Nephron (organoid): ENCODE measurements at regions not wholly inside any gene's neighbourhood (a gene's known extent, or its start where the extent isn't known, plus 50 kb on each side); places are given as distances from the start of the nearest gene placed in this dataset.

Source experiments
- H3K27ac Mint-ChIP-seq, 3 experiments: 2 replicates each; pipeline ENCODE4 v1.8.0; 2020; ENCODE audit warnings: mixed read lengths in 3 of 3, mild to moderate bottlenecking in 2 of 3, moderate library complexity in 1 of 3
- H3K27me3 Mint-ChIP-seq: 2 replicates; pipeline ENCODE4 v1.8.0; 2021; ENCODE audit warnings: low read depth, mild to moderate bottlenecking, moderate library complexity, mixed read lengths
- H3K36me3 Mint-ChIP-seq: 2 replicates; pipeline ENCODE4 v1.8.0; 2020; ENCODE audit warnings: low read depth, mixed read lengths
- H3K4me1 Mint-ChIP-seq: 2 replicates; pipeline ENCODE4 v1.8.0; 2020; ENCODE audit warnings: mixed read lengths
- H3K4me3 Mint-ChIP-seq, 3 experiments: 2 replicates each; pipeline ENCODE4 v1.8.0; 2020; ENCODE audit warnings: mild to moderate bottlenecking in 3 of 3, mixed read lengths in 3 of 3, moderate library complexity in 2 of 3
- H3K9me3 Mint-ChIP-seq: 2 replicates; pipeline ENCODE4 v1.8.0; 2020; ENCODE audit warnings: mixed read lengths
- CTCF ChIP-seq, 3 experiments: fragments of 200-600 bp; sonication (generic); IDR thresholded peaks; one replicate each; pipeline ENCODE4 v1.5.0; 2021; ENCODE audit warnings: antibody characterized with exemption in 3 of 3; ENCODE audit not compliant: unreplicated experiment in 3 of 3

- H3K4me3 Mint-ChIP-seq, result no peak overlapping the region
- H3K4me1 Mint-ChIP-seq, result no peaks in the 10 kb centered on the region
- H3K36me3 Mint-ChIP-seq, result no peaks in the 10 kb centered on the region
- TF ChIP-seq CTCF (IDR thresholded peaks at IDR 0.05; ENCODE audit: unreplicated experiment in 3 of 3), result no peak
- H3K27ac Mint-ChIP-seq, result no peak overlapping the region
- H3K9me3 Mint-ChIP-seq, result peaks cover 15% of the 10 kb centered on the region
- peaks cover 3% of the 10 kb centered on the region for H3K27me3 Mint-ChIP-seq
Observed at GRCh38 chr6:4693173-4693970, 82.8 kb upstream of the CDYL start.

- H3K27me3 Mint-ChIP-seq, result no peaks in the 10 kb centered on the region
- H3K27ac Mint-ChIP-seq, result no peak overlapping the region
- H3K4me1 Mint-ChIP-seq, result no peaks in the 10 kb centered on the region
- H3K4me3 Mint-ChIP-seq, result no peak overlapping the region
- no peak for TF ChIP-seq CTCF (IDR thresholded peaks at IDR 0.05; ENCODE audit: unreplicated experiment in 3 of 3)
- H3K9me3 Mint-ChIP-seq, result peaks cover 15% of the 10 kb centered on the region
- H3K36me3 Mint-ChIP-seq, result no peaks in the 10 kb centered on the region
Observed at GRCh38 chr6:4692664-4693063, 83.5 kb upstream of the CDYL start.

GRCh38 chr6:4687989-4688947 is 87.9 kb upstream of the CDYL start:
- Mint-ChIP-seq H3K4me3 (no peak overlapping the region), H3K27ac (no peak overlapping the region), H3K9me3 (peaks cover 6% of the 10 kb centered on the region), H3K27me3 (peaks cover 6% of the 10 kb centered on the region), H3K36me3 (no peaks in the 10 kb centered on the region), H3K4me1 (no peaks in the 10 kb centered on the region)
- no peak for TF ChIP-seq CTCF (IDR thresholded peaks at IDR 0.05; ENCODE audit: unreplicated experiment in 3 of 3)

- Mint-ChIP-seq H3K27me3 (peaks cover 8% of the 10 kb centered on the region), H3K9me3 (peaks cover 6% of the 10 kb centered on the region), H3K4me3 (no peak overlapping the region), H3K36me3 (no peaks in the 10 kb centered on the region), H3K4me1 (no peaks in the 10 kb centered on the region), H3K27ac (no peak overlapping the region)
- TF ChIP-seq CTCF (IDR thresholded peaks at IDR 0.05; ENCODE audit: unreplicated experiment in 3 of 3), result no peak
Observed at GRCh38 chr6:4687656-4687988, 88.6 kb upstream of the CDYL start.

- TF ChIP-seq CTCF (IDR thresholded peaks at IDR 0.05; ENCODE audit: unreplicated experiment in 3 of 3), result no peak
- no peak overlapping the region for H3K4me3 Mint-ChIP-seq
- H3K9me3 Mint-ChIP-seq, result no peaks in the 10 kb centered on the region
- peaks cover 20% of the 10 kb centered on the region for H3K27me3 Mint-ChIP-seq
- H3K27ac Mint-ChIP-seq, result no peak overlapping the region
- H3K36me3 Mint-ChIP-seq, result no peaks in the 10 kb centered on the region
- H3K4me1 Mint-ChIP-seq, result no peaks in the 10 kb centered on the region
Observed at GRCh38 chr6:4682431-4683097, 93.6 kb upstream of the CDYL start.
